ENCODE measurements at regions not wholly inside any gene's neighbourhood (a gene's known extent, or its start where the extent isn't known, plus 50 kb on each side); places are given as distances from the start of the nearest gene placed in this dataset.

DNA sequence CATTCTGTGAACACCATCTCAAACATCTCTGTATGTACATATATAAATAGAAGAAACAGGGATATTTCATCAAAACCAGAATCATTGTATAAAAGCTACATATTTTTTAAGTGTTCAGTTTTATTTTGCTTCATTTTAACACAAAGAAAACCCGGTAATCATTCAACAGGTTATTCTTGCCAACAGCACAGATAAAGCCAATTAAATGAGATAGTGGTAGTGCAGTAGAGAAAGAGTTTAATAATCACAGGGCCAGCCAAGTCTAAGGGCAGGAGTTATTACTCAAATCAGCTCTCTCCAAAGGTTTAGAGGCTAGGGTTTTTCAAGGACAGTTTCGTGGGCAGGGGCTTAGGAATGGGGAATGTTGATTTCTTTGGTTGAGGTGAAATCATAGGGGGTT, 261.0 kb upstream of the KIF2A start:
- TF ChIP-seq GATA3 (IDR thresholded peaks at IDR 0.05; ENCODE audit: low read depth, low read length), result no peak
- TF ChIP-seq GATA2 (IDR thresholded peaks at IDR 0.05; ENCODE audit: low read depth, low read length), result no peak
